BLaER1 (cell line): ENCODE measurements at regions not wholly inside any gene's neighbourhood (a gene's known extent, or its start where the extent isn't known, plus 50 kb on each side); places are given as distances from the start of the nearest gene placed in this dataset.

Experiments
- H3K27ac ChIP-seq: shearing (Covaris generic); formaldehyde crosslinking; 2 replicates; pipeline ENCODE4 v1.8.1; 2022
- H3K27me3 ChIP-seq: shearing (Covaris generic); formaldehyde crosslinking; 2 replicates; pipeline ENCODE4 v1.8.1; 2022
- H3K36me3 ChIP-seq: shearing (Covaris generic); formaldehyde crosslinking; 2 replicates; pipeline ENCODE4 v1.8.1; 2022
- H3K4me1 ChIP-seq: shearing (Covaris generic); formaldehyde crosslinking; 2 replicates; pipeline ENCODE4 v1.8.1; 2022
- H3K4me2 ChIP-seq: shearing (Covaris generic); formaldehyde crosslinking; 2 replicates; pipeline ENCODE4 v1.8.1; 2022
- H3K4me3 ChIP-seq: shearing (Covaris generic); formaldehyde crosslinking; 2 replicates; pipeline ENCODE4 v1.8.1; 2022
- H3K9ac ChIP-seq: shearing (Covaris generic); formaldehyde crosslinking; 2 replicates; pipeline ENCODE4 v1.8.1; 2022
- H3K9me3 ChIP-seq: shearing (Covaris generic); formaldehyde crosslinking; 2 replicates; pipeline ENCODE4 v1.8.1; 2022
- H4K20me1 ChIP-seq: shearing (Covaris generic); formaldehyde crosslinking; 2 replicates; pipeline ENCODE4 v1.8.1; 2022
- Cebpa-rat ChIP-seq: shearing (Covaris generic); IDR thresholded peaks from 2 replicates; pipeline ENCODE4 v1.8.1; 2022

DNA sequence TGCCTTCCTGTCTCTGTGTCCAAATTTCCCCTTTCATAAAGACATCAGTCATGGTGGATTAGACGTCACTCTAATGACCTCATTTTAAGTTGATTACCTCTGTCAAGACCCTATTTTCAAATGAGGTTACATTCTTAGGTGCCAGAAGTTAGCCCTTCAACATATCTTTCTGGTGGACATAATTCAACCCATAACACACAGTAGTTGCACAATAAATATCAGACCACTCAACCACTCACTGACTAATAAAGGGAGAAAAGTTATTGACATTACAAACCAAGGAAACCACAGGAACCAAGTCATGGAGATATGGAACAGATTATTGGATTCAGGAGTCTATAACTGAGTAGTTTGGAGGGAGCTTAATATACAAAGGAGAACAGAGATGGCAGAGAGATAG, 377.4 kb upstream of the ACVR2A start:
- no peak for TF ChIP-seq Cebpa-rat
- H3K36me3 ChIP-seq = no peaks in the 10 kb centered on the region
- H3K9ac ChIP-seq = no peak overlapping the region
- no peaks in the 10 kb centered on the region for H3K4me1 ChIP-seq
- no peaks in the 10 kb centered on the region for H4K20me1 ChIP-seq
- H3K4me2 ChIP-seq = no peak overlapping the region
- no peak overlapping the region for H3K27ac ChIP-seq
- H3K9me3 ChIP-seq = no peaks in the 10 kb centered on the region
- no peak overlapping the region for H3K4me3 ChIP-seq
- no peaks in the 10 kb centered on the region for H3K27me3 ChIP-seq

DNA sequence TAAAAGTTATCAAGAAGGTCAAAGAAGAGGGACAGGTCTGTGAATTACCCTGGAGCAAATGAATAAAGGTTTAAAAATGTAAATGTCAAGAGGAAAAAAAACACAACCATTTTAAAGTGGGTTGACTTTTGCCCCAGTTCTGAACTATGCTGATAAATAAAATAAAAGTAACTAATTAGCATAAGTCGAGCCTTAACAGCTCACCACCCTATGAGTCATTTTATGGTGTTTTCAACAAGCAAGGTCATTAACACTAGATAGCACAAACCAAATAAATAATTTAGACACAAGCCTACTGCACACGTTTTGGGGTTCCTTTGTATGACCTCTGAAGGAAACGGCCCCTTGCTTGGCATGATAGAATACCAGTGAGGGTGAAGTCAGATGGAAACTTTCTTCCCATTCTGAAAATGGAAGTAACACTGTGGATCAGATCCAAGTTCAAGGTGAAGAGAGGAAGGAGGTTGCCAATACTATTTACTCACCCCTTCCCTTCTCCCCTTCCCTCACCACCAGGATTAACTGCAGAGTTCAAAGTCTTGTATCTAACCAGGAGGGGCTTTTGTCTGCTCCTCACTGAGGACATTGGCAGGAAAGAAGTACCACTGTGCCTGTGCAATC, 380.0 kb upstream of the ACVR2A start:
- H3K9ac ChIP-seq = no peak overlapping the region
- no peaks in the 10 kb centered on the region for H3K27me3 ChIP-seq
- no peak for TF ChIP-seq Cebpa-rat
- no peaks in the 10 kb centered on the region for H4K20me1 ChIP-seq
- H3K27ac ChIP-seq = no peak overlapping the region
- H3K4me1 ChIP-seq = no peaks in the 10 kb centered on the region
- no peak overlapping the region for H3K4me3 ChIP-seq
- no peaks in the 10 kb centered on the region for H3K36me3 ChIP-seq
- no peak overlapping the region for H3K4me2 ChIP-seq
- no peaks in the 10 kb centered on the region for H3K9me3 ChIP-seq

GRCh38 chr2:147463881-147464520, 380.8 kb upstream of the ACVR2A start:
- Histone ChIP-seq H3K27me3 (no peaks in the 10 kb centered on the region), H3K27ac (no peak overlapping the region), H3K9ac (no peak overlapping the region), H3K36me3 (no peaks in the 10 kb centered on the region), H3K4me2 (no peak overlapping the region), H3K4me3 (no peak overlapping the region), H3K9me3 (no peaks in the 10 kb centered on the region), H3K4me1 (no peaks in the 10 kb centered on the region), H4K20me1 (no peaks in the 10 kb centered on the region)
- no peak for TF ChIP-seq Cebpa-rat

DNA sequence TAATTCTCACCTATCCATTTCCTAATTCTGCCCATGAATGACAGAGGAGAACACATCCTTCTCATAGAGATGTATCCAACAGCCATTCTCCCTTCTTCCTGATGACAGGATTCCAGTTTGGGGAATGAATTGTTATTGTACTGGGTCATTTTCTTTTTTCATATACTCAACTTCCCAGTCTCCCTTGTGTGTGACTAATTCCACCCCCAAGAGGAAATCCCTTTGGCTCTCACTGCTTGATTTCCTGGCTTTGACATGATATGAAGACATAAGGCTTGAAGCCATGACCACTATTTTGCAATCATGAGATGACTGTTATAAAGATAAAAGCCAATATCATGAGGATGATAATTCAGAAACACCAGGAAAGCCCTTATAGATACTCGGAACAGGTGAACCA, 384.7 kb upstream of the ACVR2A start:
- Histone ChIP-seq H3K27ac (no peak overlapping the region), H3K36me3 (no peaks in the 10 kb centered on the region)

DNA sequence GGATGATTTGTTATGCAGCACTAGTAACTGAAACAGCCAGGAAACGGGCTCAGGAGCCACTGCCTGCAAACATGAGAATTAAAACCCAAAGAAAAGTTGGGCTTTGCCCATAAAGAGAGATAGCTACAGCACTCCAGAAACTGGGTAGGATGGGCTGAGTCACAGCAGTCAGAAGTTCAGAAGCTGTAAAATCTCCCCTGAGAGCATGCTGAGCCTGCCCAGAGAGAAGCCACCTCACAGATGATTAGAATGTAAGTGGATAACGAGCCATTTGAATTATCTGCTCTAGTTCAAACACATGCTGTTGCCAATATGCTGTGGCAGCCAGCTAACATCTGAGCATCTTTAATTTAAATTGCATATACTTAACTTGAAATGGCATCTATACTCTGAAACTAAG, 388.1 kb upstream of the ACVR2A start:
- no peak for TF ChIP-seq Cebpa-rat
- Histone ChIP-seq H3K4me3 (no peak overlapping the region), H3K27me3 (no peaks in the 10 kb centered on the region)

More for the DNA sequence above, 384.7 kb upstream of the ACVR2A start:
- Histone ChIP-seq H4K20me1 (no peaks in the 10 kb centered on the region), H3K4me2 (no peak overlapping the region), H3K4me3 (no peak overlapping the region), H3K27me3 (no peaks in the 10 kb centered on the region), H3K9me3 (no peaks in the 10 kb centered on the region), H3K4me1 (no peaks in the 10 kb centered on the region), H3K9ac (no peak overlapping the region)
- no peak for TF ChIP-seq Cebpa-rat

GRCh38 chr2:147451902-147452515, 392.8 kb upstream of the ACVR2A start:
- H3K9me3 ChIP-seq = no peaks in the 10 kb centered on the region
- no peaks in the 10 kb centered on the region for H3K27me3 ChIP-seq
- no peak overlapping the region for H3K9ac ChIP-seq
- no peaks in the 10 kb centered on the region for H4K20me1 ChIP-seq
- H3K4me1 ChIP-seq = no peaks in the 10 kb centered on the region
- H3K27ac ChIP-seq = no peak overlapping the region
- no peaks in the 10 kb centered on the region for H3K36me3 ChIP-seq
- no peak overlapping the region for H3K4me3 ChIP-seq
- TF ChIP-seq Cebpa-rat = no peak
- no peak overlapping the region for H3K4me2 ChIP-seq

More for the DNA sequence above, 388.1 kb upstream of the ACVR2A start:
- H4K20me1 ChIP-seq = no peaks in the 10 kb centered on the region
- no peaks in the 10 kb centered on the region for H3K36me3 ChIP-seq
- no peak overlapping the region for H3K4me2 ChIP-seq
- H3K9ac ChIP-seq = no peak overlapping the region
- no peaks in the 10 kb centered on the region for H3K4me1 ChIP-seq
- H3K9me3 ChIP-seq = no peaks in the 10 kb centered on the region
- H3K27ac ChIP-seq = no peak overlapping the region

- no peaks in the 10 kb centered on the region for H4K20me1 ChIP-seq
- H3K9me3 ChIP-seq = no peaks in the 10 kb centered on the region
- TF ChIP-seq Cebpa-rat = no peak
- no peaks in the 10 kb centered on the region for H3K27me3 ChIP-seq
- no peak overlapping the region for H3K4me2 ChIP-seq
- H3K27ac ChIP-seq = no peak overlapping the region
- H3K36me3 ChIP-seq = no peaks in the 10 kb centered on the region
- no peak overlapping the region for H3K4me3 ChIP-seq
- H3K9ac ChIP-seq = no peak overlapping the region
- H3K4me1 ChIP-seq = no peaks in the 10 kb centered on the region
These were observed 393.9 kb upstream of the ACVR2A start for GRCh38 chr2:147450661-147451510.

DNA sequence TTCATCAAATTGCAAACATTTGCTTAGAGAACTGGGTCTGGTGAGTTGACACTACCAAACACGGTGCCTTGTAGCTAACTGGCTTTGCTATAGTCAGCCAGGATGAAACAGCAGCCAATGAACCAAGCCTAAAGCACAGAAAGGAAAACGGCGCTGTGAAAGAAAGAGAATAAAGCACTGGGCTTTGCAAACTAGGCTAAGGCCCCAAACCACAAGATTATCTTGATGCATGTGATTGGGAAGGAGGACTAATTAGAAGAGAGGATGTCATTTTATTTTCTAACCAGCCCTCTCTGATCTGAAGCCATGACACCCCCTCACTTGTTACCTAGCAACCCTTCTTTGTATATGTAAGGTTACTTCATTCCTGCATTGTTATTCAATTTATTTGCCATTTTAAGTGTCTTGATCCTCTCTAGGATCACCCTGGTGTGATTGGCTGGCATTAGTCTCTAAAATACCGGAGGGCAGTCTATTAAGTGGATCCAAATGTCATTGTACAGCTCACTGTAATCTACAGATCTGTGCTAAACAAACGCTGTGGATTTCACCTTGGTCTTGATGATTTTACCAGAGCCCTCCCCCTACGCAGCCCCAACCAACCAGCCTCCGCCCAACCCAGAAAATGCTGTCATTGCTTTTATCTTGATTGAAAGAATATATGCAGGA, 395.4 kb upstream of the ACVR2A start:
- Histone ChIP-seq H3K4me1 (no peaks in the 10 kb centered on the region), H3K27me3 (no peaks in the 10 kb centered on the region), H3K4me3 (no peak overlapping the region), H3K27ac (no peak overlapping the region), H3K4me2 (no peak overlapping the region), H4K20me1 (no peaks in the 10 kb centered on the region), H3K9ac (no peak overlapping the region), H3K36me3 (no peaks in the 10 kb centered on the region), H3K9me3 (no peaks in the 10 kb centered on the region)
- TF ChIP-seq Cebpa-rat = no peak

DNA sequence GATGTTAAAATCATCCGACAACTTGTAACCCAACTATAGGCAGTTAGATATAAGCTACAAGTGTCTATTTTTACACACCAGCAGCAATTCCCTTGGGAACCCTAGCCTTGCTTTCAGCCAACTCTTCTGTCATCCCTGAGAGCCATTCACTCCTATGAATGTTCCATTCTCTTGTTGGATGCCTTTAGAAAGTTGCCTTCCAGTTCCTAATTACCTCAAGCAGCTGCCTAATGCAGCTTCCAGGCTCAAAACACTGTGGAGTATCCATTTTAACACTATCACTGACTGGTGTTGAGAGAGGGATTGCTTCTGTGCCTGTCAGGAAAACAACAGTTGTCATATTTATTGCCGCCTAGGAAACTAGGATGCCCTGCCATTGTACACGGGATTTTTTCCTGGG, 402.0 kb upstream of the ACVR2A start:
- no peaks in the 10 kb centered on the region for H4K20me1 ChIP-seq
- H3K9me3 ChIP-seq = no peaks in the 10 kb centered on the region
- H3K36me3 ChIP-seq = no peaks in the 10 kb centered on the region
- no peak overlapping the region for H3K27ac ChIP-seq
- no peak for TF ChIP-seq Cebpa-rat
- H3K4me3 ChIP-seq = no peak overlapping the region
- peaks cover 6% of the 10 kb centered on the region for H3K4me1 ChIP-seq
- H3K27me3 ChIP-seq = no peaks in the 10 kb centered on the region
- H3K9ac ChIP-seq = no peak overlapping the region
- H3K4me2 ChIP-seq = no peak overlapping the region
